ENCODE measurements at regions not wholly inside any gene's neighbourhood (a gene's known extent, or its start where the extent isn't known, plus 50 kb on each side); places are given as distances from the start of the nearest gene placed in this dataset.

GRCh38 chr1:38208716-38209632 lies 162.4 kb upstream of the POU3F1 start:
- no peak for TF ChIP-seq ZNF274 (IDR thresholded peaks at IDR 0.05; ENCODE audit: low read depth, low read length)
- no peak overlapping the region for H3K4me3 ChIP-seq (ENCODE audit: low read length)

- TF ChIP-seq ZNF274 (IDR thresholded peaks at IDR 0.05; ENCODE audit: low read depth, low read length): no peak
Observed at GRCh38 chr1:38207906-38208305, 161.3 kb upstream of the POU3F1 start.

GRCh38 chr1:38207275-38207674 lies 160.7 kb upstream of the POU3F1 start:
- TF ChIP-seq ZNF274 (IDR thresholded peaks at IDR 0.05; ENCODE audit: low read depth, low read length): no peak
- no peak overlapping the region for H3K4me3 ChIP-seq (ENCODE audit: low read length)

More at GRCh38 chr1:38207906-38208305, 161.3 kb upstream of the POU3F1 start:
- H3K4me3 ChIP-seq (ENCODE audit: low read length): no peak overlapping the region

- H3K4me3 ChIP-seq (ENCODE audit: low read length): no peak overlapping the region
- no peak for TF ChIP-seq ZNF274 (IDR thresholded peaks at IDR 0.05; ENCODE audit: low read depth, low read length)
Observed at GRCh38 chr1:38204698-38205097, 158.1 kb upstream of the POU3F1 start.

GRCh38 chr1:38203441-38203840 lies 156.8 kb upstream of the POU3F1 start:
- TF ChIP-seq ZNF274 (IDR thresholded peaks at IDR 0.05; ENCODE audit: low read depth, low read length): no peak
- H3K4me3 ChIP-seq (ENCODE audit: low read length): no peak overlapping the region

- no peak overlapping the region for H3K4me3 ChIP-seq (ENCODE audit: low read length)
- no peak for TF ChIP-seq ZNF274 (IDR thresholded peaks at IDR 0.05; ENCODE audit: low read depth, low read length)
Observed at GRCh38 chr1:38201431-38201830, 154.8 kb upstream of the POU3F1 start.

- no peak for TF ChIP-seq ZNF274 (IDR thresholded peaks at IDR 0.05; ENCODE audit: low read depth, low read length)
Observed at GRCh38 chr1:38198621-38199020, 152.0 kb upstream of the POU3F1 start.

GRCh38 chr1:38198099-38198498 lies 151.5 kb upstream of the POU3F1 start:
- no peak overlapping the region for H3K4me3 ChIP-seq (ENCODE audit: low read length)
- no peak for TF ChIP-seq ZNF274 (IDR thresholded peaks at IDR 0.05; ENCODE audit: low read depth, low read length)

More at GRCh38 chr1:38198621-38199020, 152.0 kb upstream of the POU3F1 start:
- no peak overlapping the region for H3K4me3 ChIP-seq (ENCODE audit: low read length)

GRCh38 chr1:38197312-38198061 lies 150.9 kb upstream of the POU3F1 start:
- H3K4me3 ChIP-seq (ENCODE audit: low read length): no peak overlapping the region
- no peak for TF ChIP-seq ZNF274 (IDR thresholded peaks at IDR 0.05; ENCODE audit: low read depth, low read length)

GRCh38 chr1:38194472-38194871 lies 147.9 kb upstream of the POU3F1 start:
- H3K4me3 ChIP-seq (ENCODE audit: low read length): no peak overlapping the region
- TF ChIP-seq ZNF274 (IDR thresholded peaks at IDR 0.05; ENCODE audit: low read depth, low read length): no peak

GRCh38 chr1:38193040-38193439 lies 146.4 kb upstream of the POU3F1 start:
- no peak for TF ChIP-seq ZNF274 (IDR thresholded peaks at IDR 0.05; ENCODE audit: low read depth, low read length)
- no peak overlapping the region for H3K4me3 ChIP-seq (ENCODE audit: low read length)

GRCh38 chr1:38191461-38191860 lies 144.9 kb upstream of the POU3F1 start:
- no peak for TF ChIP-seq ZNF274 (IDR thresholded peaks at IDR 0.05; ENCODE audit: low read depth, low read length)
- H3K4me3 ChIP-seq (ENCODE audit: low read length): no peak overlapping the region

GRCh38 chr1:38190983-38191382 lies 144.4 kb upstream of the POU3F1 start:
- H3K4me3 ChIP-seq (ENCODE audit: low read length): no peak overlapping the region
- TF ChIP-seq ZNF274 (IDR thresholded peaks at IDR 0.05; ENCODE audit: low read depth, low read length): no peak

- no peak overlapping the region for H3K4me3 ChIP-seq (ENCODE audit: low read length)
- no peak for TF ChIP-seq ZNF274 (IDR thresholded peaks at IDR 0.05; ENCODE audit: low read depth, low read length)
Observed at GRCh38 chr1:38187552-38187951, 141.0 kb upstream of the POU3F1 start.

GRCh38 chr1:38186566-38186965 lies 140.0 kb upstream of the POU3F1 start:
- no peak for TF ChIP-seq ZNF274 (IDR thresholded peaks at IDR 0.05; ENCODE audit: low read depth, low read length)
- H3K4me3 ChIP-seq (ENCODE audit: low read length): no peak overlapping the region

Data from GM08714 (cell line).